SK-N-MC (cell line): ENCODE measurements at regions not wholly inside any gene's neighbourhood (a gene's known extent, or its start where the extent isn't known, plus 50 kb on each side); places are given as distances from the start of the nearest gene placed in this dataset.

Experiments
- EZH2 ChIP-seq: fragments of 200-600 bp; sonication (generic); IDR thresholded peaks from one replicate; pipeline ENCODE4 v1.6.1; 2017; ENCODE audit warnings: antibody characterized with exemption
- FOXP2 ChIP-seq: optimal IDR thresholded peaks from 2 replicates; pipeline ENCODE3; 2011; ENCODE audit warnings: mild to moderate bottlenecking, moderate library complexity; ENCODE audit not compliant: insufficient read depth; ENCODE audit errors: extremely low read length, control extremely low read depth
- POLR2AphosphoS5 ChIP-seq: IDR thresholded peaks from 2 replicates; pipeline ENCODE4 v1.6.1; 2012; ENCODE audit warnings: mild to moderate bottlenecking, low read depth, low read length, borderline replicate concordance

DNA sequence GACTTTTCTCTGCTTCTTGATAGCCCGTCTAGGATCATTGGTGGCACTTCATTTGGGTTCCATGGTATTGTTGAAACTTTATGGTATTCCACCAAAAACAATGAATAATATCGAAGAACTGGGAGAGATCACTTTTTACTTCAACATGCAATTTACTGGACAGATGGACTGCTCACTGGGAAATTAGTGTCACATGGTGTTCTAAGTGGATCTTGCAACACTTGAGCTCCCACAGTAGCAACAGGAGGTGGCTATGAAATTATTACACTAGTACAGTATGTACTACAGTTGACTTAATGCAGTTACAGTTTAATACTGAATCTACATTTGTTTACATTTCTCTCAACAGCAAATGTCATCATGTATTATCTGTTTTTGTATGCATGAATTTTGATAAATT, 997.3 kb downstream of the REEP3 start:
- TF ChIP-seq POLR2AphosphoS5: no peak
- TF ChIP-seq EZH2: no peak
- no peak for TF ChIP-seq FOXP2
